AG04449 (cell line): ENCODE measurements at regions not wholly inside any gene's neighbourhood (a gene's known extent, or its start where the extent isn't known, plus 50 kb on each side); places are given as distances from the start of the nearest gene placed in this dataset.

Experiments
- CTCF ChIA-PET: fragments of 350-600 bp; formaldehyde crosslinking; extraction: SDS; loops from one replicate; lab custom pipeline; 2021; ENCODE audit warnings: antibody characterized with exemption; lab: Yijun Ruan, JAX
- POLR2A ChIA-PET: fragments of 400-600, 350-600 bp; formaldehyde crosslinking; extraction: SDS; loops from one replicate; lab custom pipeline; 2020; ENCODE audit warnings: antibody characterized with exemption, inconsistent platforms; lab: Yijun Ruan, JAX
- DNase-seq: peaks from one replicate; pipeline ENCODE4 v3.0.0-alpha.2; 2010; ENCODE audit warnings: low read depth, low spot score
- H3K4me3 ChIP-seq: 2 replicates; pipeline ENCODE4 v1.5.1; 2011; ENCODE audit warnings: low read depth, mild to moderate bottlenecking, control low read depth, low read length
- TF ChIP-seq, protein P1 (sequence below): IDR thresholded peaks from one replicate; pipeline ENCODE4 v1.5.1; 2011; ENCODE audit warnings: mild to moderate bottlenecking, moderate library complexity, low read length, control low read depth, inconsistent platforms; ENCODE audit not compliant: insufficient read depth; ENCODE audit errors: missing control alignments

DNA sequence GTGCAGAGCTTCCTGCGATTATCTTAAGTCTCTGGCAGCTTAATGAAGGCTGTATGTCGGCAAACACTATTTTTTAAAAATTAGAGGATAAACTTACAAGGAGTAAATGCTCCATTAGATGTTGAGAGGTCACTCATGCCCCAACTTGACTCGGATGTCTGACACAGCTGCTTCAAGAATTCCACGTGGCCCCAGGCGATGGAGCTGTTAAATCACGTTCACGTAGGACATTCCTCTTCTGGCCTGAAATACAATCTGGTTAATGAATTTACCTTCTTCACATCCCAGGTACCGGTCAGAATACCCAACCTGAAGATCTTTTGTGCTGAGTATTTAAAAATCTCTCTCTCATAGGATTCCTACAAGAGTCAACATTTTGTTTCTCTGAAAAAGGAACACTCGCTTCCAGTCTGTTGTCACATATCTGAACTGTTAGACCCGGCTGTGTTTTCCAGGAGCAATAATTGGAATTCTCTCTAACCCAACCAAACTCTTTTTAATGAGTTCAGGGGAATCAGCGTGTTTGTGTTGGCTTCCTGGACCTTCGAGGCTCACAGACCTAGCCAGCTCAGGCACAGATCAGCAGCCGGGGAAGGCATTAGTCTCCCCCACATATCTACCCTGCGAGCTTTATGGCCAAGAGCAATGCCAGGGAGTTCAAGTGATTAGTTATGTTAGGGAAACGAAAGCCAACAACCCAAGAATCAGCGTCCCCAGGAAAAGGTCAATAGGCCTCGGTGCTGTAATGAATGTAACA, 284.9 kb downstream of the FGFR2 start:
- TF ChIP-seq, protein P1, sequence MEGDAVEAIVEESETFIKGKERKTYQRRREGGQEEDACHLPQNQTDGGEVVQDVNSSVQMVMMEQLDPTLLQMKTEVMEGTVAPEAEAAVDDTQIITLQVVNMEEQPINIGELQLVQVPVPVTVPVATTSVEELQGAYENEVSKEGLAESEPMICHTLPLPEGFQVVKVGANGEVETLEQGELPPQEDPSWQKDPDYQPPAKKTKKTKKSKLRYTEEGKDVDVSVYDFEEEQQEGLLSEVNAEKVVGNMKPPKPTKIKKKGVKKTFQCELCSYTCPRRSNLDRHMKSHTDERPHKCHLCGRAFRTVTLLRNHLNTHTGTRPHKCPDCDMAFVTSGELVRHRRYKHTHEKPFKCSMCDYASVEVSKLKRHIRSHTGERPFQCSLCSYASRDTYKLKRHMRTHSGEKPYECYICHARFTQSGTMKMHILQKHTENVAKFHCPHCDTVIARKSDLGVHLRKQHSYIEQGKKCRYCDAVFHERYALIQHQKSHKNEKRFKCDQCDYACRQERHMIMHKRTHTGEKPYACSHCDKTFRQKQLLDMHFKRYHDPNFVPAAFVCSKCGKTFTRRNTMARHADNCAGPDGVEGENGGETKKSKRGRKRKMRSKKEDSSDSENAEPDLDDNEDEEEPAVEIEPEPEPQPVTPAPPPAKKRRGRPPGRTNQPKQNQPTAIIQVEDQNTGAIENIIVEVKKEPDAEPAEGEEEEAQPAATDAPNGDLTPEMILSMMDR: no peak
- CTCF ChIA-PET: no interaction called here
- POLR2A ChIA-PET: no interaction called here
- DNase-seq: no peak
- H3K4me3 ChIP-seq: no peak overlapping the region

DNA sequence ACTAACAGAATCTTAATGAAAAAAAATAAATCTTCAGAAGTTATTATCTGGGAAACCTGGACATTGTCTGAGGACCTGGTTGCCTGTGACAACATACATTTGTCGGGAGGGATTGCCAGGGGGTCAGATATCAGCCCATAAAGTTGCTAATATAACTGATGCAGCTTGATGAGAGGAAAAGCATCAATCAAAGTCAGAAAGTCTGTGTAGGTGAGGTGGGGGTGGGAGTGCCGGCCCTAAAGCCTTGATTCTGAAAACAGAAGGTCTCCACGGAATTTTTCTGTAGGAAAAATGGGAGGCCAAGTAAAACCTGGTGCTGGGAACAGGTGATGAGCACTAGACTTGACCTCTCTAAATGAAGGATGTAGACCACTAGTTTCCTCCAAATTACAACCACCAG, 281.8 kb downstream of the FGFR2 start:
- no peak for DNase-seq
- CTCF ChIA-PET: no interaction called here
- POLR2A ChIA-PET: no interaction called here
- TF ChIP-seq, protein P1: no peak
- H3K4me3 ChIP-seq: no peak overlapping the region

DNA sequence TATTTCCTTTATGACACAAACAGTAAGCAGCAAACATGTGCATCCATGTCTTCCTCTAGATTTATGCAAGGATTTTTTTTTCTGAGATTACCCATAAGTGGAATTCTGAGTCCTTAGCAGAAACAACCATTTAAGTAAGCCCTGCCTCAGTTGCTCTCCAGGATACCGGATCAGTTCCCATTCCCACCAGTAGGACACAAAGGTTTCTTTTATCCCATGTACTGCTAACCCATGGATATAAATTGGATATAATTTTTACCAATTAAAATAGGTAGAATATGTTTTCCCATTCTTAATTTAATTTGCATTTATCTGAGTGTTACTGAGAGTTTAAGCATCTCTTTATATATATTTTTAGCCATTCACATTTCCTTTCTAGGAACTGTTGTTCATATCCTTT, 280.9 kb downstream of the FGFR2 start:
- ChIA-PET POLR2A (no interaction called here), CTCF (no interaction called here)
- H3K4me3 ChIP-seq: no peak overlapping the region
- TF ChIP-seq, protein P1: no peak
- no peak for DNase-seq

DNA sequence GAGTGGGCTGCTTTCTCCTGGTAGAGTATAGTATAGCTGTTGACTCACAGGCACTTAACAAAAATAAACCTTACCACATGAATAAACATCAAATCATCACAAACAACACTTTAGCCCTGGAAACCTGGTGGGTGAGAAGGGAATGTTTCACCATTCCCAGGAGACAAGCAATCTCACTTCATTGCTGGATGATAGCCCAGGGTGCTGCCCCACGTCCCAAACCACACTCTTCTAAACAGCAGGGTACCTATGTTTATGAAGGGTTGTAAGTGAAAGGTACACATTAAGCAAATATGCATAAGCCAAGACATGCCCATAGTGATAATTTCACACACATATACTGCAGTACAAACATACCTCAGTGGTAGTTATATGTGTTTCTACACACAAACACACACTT, 276.2 kb downstream of the FGFR2 start:
- H3K4me3 ChIP-seq: no peak overlapping the region
- TF ChIP-seq, protein P1: no peak
- DNase-seq: no peak
- POLR2A ChIA-PET: no interaction called here
- CTCF ChIA-PET: no interaction called here

DNA sequence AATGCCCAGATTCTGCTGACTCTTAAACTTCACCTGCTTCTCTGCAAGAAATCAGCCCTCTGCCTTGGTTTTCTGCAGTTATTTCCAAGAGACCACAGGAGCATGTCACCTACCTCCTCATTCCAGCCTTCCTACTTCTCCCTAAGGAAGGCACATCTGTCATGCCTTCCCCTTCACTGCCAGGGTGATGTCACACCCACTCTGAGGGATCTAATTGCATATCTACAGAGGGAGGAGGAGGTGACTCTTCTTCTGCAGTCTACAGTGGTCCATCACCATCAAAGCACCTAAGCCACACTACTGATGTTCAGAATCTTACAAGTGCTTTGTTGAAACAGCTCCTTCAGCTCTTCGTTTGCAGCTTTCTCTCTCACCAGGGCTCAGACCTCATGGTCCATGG, 275.5 kb downstream of the FGFR2 start:
- DNase-seq: no peak
- TF ChIP-seq, protein P1: no peak
- ChIA-PET POLR2A (no interaction called here), CTCF (no interaction called here)
- no peak overlapping the region for H3K4me3 ChIP-seq

DNA sequence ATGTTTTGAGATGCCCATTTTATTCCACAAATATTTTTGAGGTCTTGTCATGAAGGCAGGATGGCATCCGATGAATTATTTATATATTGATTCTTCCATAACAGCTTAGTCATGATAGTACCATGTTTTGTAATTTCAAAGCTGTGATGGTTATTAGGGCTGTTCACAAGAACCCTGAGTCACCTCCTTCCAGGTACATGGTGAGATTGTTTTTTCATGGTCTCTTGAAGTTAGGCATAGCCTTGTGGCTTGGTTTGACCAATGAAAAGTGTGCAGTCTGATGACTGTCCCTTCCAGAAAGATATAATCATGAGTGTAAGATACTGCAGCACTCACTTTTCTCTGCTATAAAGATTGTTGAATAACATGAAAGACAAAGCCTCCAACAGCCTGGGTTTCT, 274.8 kb downstream of the FGFR2 start:
- CTCF ChIA-PET: no interaction called here
- no peak overlapping the region for H3K4me3 ChIP-seq
- no peak for DNase-seq
- POLR2A ChIA-PET: no interaction called here
- TF ChIP-seq, protein P1: no peak
